ENCODE measurements at regions not wholly inside any gene's neighbourhood (a gene's known extent, or its start where the extent isn't known, plus 50 kb on each side); places are given as distances from the start of the nearest gene placed in this dataset.

DNA sequence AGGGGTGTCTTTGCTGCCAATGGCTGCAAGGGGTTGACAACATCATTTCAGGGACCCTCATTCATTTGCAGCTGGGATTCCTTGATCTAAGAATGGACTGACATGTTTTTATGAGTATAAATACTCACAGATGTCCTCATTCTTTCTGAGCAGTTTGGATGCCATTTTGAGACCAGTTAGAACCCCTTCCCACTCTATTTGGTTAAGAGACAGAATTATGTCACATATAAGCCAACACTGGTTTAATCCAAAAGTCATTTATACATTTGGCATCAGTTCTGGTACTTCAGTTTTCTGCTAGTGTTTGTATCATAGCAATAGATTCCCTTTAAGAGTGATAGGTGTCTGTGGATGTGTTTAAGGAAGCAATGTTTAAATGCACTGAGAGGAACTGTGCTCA, 248.8 kb downstream of the SAMD5 start:
- no peak for DNase-seq (ENCODE audit: low read depth)

DNA sequence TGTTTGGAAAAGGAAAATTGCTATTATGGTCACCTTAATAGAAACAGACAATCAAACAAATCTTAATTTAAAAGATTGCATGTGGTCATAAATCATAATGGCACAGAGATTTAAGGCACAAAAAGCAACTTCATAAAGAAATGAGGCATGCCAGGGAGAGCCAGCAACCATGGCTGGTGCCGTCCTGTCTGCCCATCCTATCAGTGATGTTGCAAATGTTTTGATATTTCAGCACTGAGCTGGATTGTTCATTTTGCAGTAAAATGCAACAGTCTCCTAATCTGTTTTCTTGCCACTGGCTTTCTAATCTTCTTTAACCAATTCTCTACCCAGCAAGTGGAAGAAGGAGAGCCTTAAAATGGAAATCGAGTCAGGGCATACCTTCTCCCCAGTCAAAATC, 249.8 kb downstream of the SAMD5 start:
- DNase-seq (ENCODE audit: low read depth): no peak

DNA sequence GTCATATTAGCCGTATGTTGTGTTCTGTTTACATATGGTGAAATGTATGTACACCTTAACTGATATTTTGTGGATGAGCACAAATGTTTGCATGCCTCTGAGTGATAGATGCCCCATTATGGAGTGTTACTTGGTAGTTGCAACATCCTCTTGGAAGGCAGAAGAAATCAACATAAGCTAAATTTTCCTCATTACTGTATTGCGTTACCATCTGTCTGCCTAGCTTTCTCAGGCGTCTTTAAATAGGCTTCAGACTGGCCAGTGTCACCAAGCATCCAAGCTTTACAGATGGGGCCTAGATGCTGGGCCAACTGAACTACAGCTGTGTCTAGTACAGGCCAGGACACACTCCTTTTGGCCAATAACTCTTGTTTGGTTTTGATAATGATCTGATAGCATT, 250.6 kb downstream of the SAMD5 start:
- DNase-seq (ENCODE audit: low read depth): no peak

DNA sequence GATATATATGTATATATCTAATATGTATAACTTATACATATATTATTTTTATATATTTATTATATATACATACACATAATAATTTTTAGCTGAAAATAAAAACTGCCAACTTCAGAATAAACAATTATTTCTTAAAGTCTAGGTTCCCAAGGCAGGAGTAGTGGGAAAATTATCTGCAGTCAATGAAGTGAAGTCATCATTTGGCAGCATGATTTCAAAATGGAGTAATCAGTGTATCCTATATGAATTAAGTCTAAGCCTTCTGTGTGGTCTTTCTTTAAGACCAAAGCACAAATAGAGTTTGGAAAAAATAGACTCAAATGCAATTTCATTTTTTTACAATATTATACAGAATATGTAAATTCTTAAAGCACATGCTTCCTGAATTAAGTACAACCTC, 251.0 kb downstream of the SAMD5 start:
- DNase-seq (ENCODE audit: low read depth): no peak

DNA sequence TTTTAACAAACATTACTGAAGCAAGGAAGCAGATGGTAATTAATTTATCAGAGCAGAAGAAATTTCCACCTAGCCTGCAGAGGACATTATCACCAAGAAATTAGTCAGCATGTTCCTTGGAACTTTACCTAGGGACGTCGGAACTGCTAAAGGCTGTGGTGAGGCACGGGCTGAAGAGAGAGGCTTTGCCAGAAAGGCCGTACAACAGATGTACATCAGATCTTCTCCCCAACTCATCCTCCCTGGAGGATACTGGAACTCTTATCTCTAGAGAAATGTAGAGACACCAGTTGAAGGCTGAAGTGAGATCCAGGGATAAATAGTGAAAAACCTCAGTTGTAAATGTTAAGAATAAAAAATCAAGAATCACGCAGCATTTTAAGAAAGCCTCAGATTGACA, 257.1 kb downstream of the SAMD5 start:
- no peak for DNase-seq (ENCODE audit: low read depth)

DNA sequence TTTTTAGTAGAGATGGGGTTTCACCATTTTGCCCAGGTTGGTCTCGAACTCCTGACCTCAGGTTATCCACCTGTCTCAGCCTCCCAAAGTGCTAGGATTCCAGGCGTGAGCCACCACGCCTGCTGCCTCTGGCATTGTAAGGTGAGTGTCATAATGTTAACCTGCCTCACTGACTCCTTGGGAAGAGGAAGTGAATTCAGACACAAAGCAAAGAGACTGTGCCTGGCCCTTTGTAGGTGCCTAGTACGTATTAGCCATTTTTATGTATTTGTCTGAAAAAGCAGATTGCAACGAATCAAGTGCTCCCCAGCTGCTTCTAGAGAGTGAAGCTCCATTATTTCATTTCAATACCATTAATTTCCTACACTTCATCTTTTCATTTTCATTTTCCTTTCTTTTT, 260.5 kb downstream of the SAMD5 start:
- DNase-seq (ENCODE audit: low read depth): no peak

DNA sequence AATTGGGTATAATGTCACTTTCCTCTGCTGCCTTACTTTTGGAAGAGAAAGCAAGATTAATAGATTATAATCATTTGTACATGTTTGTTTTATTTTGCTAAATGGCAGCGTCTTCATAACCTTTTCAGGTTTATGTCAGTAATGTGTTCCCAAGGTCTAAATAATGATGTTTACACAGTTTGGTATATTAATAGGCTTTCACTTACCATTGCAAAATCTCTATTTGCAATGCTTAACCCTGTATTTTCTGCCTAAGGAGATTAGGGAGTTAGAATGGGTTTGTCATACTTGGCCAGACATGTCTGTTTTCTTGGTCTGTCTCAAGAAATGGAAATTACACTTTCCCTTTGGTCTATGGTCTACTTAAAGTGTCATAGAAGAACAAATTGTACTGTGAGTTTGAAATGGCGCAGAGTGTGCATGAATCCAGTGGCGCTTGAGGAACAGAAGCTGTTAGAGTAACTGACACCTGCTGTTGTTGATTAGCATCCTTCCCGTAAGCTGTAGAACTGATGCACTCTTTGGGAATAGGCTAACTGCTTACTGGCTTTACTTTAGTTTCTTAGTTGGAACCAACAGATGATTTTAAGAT, 261.1 kb downstream of the SAMD5 start:
- DNase-seq (ENCODE audit: low read depth): no peak

DNA sequence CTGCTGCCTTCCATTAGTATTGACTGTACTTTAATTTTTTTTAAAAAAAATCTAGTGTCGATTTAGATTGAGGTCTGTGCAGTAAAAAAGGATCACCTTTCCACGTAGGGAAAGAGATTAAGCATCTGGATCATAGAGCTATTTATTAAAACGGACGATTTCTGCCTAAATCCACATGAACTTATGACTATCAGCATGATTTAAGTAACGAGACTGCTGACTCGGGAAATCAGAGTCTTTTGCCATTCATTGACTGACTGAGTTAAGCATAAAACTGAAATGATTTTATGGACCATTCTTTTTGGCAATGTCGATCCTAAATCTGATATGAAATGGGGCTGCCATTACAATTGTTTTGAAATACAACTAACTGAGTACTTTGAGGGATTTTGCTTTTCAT, 261.7 kb downstream of the SAMD5 start:
- DNase-seq (ENCODE audit: low read depth): no peak

DNA sequence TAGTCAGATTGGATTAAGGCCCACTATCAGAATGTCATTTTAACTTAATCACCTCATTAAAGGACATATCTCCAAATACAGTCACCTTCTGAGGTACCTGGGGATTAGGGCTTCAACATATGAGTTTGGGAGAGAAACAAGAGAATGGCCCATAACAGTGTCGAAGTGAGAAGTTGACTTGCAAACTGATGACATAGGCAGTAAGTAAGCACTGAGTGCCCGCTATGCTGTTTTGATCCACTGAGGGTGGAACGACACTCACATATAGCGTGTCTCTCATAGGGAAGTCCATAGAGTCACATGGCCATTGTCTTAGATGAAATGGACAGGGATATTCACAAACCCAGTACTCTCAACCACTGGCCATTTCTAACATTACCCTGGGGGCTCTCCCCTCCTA, 264.2 kb downstream of the SAMD5 start:
- no peak for DNase-seq (ENCODE audit: low read depth)

DNA sequence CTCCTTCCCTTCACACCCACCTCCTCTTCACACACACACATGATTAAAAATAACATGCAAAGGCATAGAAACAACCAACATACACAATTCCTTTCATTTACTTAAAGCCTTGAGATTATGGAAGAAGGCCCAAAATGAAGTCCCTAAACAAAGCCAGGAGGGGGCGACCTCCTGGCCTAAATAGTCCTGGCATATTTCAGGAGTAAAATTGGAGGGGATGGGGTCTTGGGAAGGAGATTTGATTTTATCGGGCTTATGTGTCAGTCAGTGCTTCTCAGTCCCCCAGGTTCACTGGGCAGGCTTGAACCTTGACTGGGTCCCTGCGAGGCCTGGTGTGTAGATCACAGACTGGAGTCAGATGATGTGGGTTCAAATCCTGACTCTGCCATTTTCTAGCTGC, 266.4 kb downstream of the SAMD5 start:
- no peak for DNase-seq (ENCODE audit: low read depth)

DNA sequence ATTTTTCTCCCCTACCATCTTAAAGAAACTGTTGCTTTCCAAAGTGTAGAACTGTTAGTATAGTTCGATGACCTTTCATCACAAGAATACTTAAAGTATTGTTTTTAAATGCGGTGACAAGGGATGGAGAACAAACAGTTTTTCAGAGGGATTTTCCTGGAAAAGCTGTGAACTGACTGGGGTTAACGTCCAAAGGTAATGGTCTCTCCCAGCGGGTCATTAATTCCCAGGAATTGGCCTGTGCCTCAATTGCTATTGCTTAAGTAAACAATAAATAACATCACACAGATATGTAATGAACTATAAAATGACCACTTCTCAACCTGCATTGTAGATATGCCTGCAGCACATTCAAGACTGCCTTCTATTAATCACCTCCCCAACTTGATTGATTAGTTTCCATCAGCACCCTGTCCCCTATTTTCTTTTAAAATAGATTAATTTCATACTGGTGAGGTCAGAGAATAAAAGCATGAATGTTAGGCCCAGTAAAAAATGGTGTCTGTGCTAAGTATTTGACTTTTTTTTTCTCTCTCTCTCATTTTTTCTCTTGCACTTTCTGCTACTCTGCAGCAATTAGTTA, 268.2 kb downstream of the SAMD5 start:
- DNase-seq (ENCODE audit: low read depth): no peak

DNA sequence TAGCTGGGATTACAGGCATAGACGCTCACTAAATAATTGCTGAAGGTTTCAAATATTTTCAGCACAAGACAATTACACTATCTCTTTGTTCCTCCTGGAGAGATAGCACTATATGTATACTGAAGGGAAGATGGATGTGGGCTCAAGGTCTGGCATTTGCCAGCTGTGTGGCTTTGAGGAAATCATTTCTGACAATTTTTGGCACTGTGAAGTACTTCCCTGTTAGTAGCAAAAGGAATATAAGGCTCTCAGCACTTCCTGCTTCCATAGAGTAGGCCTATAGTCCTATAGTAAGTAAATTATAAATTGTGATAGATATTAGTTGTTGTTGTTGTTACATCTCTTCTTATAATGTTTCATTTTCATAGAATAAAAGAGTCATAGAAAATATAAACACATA, 271.1 kb downstream of the SAMD5 start:
- no peak for DNase-seq (ENCODE audit: low read depth)

DNA sequence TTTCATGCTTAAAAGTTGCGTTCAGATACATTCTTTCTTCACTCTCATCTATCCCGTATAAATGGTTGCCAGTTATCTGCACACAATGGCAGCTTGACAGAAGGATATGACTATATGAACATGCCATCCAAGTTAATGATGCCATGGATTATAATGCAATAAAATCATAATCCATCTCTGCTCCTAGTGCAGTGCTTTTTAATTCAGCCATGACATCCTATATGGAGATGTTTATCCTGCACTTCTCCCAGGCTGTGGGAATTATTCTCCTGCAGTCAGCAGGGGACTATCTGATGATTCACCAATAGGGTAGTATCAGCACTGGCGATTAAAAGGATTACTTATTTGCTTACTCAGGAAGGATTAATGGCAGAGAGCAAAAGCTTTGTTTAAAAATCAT, 273.8 kb downstream of the SAMD5 start:
- no peak for DNase-seq (ENCODE audit: low read depth)

DNA sequence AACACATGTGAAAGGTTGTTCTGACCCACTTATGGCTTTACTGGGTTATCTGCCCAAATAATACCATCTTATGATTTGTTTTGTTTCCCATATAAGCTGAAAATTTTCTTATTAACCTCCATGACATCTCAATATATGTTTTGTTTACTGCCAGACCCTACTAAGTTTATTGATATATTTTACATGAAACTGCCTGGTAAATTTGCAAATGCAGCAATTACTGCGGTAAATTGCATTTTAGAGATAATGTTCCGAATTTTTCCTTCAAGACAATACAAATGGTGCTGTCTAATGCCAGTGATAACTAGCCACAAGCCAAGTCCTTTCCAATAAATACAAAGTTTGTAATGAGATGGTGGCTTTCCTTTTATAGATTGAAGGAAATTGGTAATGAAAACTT, 275.9 kb downstream of the SAMD5 start:
- no peak for DNase-seq (ENCODE audit: low read depth)

DNA sequence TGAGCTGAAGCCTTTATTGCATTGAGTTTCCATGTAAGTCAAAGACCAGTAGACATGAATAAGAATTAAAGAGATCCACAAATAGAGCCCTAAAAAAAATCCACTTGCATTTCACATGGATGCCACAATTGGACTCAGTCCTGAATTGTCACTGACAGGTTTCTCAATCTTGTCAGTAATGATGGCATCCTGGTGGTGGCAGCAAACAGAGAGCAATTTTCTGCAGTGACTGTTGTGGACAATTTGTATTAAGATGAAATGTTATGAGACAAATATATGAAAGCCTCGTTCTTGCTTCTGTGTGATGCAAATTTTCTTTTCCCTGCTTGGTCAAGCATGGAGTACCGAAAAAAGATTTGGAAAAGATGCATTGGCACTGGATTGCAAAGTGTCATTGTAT, 278.9 kb downstream of the SAMD5 start:
- no peak for DNase-seq (ENCODE audit: low read depth)

DNA sequence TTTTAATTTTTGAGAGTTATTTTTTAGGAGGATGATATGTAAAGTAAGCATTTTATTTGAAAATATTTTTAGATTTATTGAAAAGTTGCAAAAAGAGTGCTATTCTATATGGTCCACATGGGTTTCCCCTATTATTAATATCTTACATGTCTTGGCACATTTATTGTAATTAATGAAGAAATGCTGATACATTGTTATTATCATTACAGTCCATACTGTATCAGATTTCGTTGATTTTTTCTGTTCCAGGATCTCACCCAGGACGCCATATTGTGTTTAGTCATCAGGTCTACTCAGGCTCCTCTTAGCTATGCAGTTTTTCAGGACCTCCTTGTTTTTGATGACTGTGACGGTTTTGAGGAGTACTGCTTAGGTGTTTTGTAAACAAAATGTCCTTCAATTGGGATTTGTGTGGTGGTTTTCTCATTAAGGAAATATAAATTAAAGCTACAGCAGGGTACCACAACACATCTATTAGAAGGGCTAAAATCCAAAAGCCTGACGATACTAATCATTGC, 281.0 kb downstream of the SAMD5 start:
- DNase-seq (ENCODE audit: low read depth): no peak

DNA sequence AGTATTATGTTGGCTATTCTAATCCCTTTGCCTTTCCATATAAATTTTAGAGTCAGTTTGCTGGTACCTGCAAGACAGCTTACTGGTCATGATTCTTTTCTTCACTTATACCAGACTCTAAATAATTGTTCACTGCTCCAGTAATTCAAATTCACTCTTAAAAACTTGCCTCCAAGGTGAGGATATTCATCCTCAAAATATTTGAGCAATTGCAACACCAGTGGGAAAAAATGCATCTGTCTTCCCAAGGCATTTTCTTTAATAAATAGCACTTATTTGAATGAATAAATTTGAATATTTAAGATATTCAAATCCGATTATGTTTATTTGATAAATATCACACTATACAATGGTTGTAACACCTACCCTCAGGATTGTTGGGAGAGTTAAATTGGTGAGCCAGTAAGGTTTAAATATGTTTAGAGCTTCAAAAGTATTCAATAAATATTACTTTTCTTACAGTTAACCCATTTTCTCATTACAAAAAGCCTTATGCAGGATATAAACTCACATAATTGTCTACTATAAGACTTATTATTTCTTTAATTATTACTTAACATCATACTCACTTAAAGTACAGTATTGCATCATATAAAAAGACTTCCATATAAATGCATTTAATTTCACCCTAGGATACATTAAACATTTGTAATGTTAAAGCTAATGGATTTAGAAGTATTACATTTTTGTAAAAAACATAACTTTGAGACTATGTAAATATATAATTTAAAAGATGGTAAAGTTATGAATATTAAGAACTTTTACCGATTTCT, 285.6 kb downstream of the SAMD5 start:
- no peak for DNase-seq (ENCODE audit: low read depth)

DNA sequence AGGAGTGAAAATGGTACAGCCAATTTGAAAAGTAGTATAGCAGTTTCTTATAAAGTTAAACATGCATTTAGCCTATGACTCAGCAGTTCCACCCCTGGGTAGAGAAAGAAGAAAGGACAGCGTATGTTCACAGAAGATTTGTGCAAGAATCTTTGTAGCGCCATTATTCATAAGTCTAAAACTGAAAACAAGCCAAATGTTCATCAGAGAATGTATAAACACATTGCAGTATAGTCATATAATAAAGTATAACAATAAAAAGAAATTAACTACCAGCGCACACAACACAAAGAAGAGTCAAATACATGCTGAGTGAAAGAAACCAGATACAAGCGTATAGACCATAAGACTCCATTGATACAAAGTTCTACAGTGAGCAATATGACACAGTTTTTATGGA, 294.0 kb downstream of the SAMD5 start:
- no peak for DNase-seq (ENCODE audit: low read depth)

DNA sequence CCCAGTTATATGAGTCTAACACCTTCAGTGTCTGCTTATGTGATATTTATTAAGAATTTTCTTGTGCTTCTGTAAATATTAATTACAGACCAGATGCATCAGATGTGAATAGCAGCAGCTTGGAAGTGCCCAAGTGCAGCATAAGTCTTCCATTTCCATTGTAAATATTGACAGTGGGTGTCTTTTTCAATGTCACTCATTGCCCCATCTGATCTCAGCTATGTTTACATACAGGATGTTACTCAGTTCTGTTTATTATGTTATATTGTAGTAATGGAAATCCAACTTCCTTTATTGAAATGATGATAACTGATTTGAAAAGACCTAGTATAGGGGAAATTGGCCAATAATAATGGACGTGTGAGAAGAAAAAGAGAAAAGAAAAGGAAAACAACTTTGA, 296.7 kb downstream of the SAMD5 start:
- no peak for DNase-seq (ENCODE audit: low read depth)

DNA sequence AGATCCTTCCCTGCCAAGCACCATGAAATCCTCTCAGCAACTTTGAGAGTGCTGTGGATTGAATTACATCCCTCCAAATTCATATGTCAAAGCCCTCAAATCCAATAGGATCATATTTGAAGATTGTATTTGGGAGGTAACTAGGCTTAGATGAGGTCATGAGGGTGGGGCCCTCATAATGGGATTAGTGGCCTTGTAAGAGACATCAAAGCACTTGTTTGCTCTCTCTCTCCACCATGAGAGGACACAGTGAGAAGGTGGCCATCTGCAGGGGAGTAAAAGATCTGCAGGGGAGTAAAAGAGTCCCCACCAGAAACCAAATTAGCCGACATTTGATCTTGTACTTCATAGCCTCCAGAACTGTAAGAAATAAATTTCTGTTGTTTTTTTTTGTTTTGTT, 298.2 kb downstream of the SAMD5 start:
- DNase-seq (ENCODE audit: low read depth): no peak

DNA sequence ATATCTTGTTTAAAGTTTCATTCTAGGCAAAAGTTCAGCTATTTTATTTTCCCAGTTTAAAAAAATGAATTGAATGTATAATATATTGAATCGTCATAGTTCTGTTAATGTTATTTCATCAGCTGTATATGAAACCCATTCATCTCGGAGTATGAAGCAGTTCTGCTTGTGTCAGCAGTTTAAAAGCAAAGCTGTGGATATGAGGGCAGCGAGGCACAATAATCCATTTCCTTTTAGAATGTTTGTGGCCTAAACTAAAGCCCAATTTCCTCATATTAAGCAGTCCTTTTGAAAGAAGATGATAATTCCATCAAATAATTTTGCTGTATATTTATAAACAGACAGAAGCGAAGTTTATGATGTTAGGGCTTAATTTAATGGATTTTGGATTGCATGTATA, 300.1 kb downstream of the SAMD5 start:
- no peak for DNase-seq (ENCODE audit: low read depth)

DNA sequence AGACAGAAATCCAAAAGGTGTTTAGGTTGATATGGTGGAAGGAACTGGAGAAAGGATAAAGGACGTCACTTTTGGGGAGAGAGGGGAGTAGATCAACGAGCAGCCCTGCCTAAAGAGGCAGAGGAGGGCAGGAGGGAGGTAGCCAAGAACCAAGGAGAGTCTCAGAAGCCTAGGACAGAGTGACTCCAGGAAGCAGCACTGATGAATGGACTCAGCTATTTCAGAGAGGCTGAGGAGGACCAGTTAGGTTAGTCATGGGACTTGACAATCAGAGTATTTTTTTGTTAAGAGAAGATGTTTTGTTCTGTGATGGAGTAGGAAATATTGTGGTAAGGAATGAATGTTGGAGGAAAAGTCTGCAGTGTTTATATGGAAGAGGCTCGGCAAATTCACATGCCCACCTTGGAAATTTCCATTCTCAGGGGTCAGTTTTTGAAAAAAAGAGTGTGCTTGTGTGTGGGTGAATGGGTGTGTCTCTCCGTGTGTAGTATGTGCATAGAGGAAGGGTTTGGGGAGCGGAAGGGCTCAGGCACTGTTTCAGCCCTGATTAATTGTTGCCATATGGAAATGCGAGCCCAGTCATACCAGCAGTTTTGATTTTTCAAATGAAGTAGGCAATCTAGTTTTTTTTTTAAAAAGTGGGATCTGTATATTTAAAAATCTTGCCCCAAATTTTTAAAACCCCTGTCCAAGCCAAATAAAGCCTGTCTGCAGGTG, 303.6 kb downstream of the SAMD5 start:
- no peak for DNase-seq (ENCODE audit: low read depth)

Measured in forelimb muscle (tissue), 1 donor.